ENCODE measurements at regions not wholly inside any gene's neighbourhood (a gene's known extent, or its start where the extent isn't known, plus 50 kb on each side); places are given as distances from the start of the nearest gene placed in this dataset.

DNA sequence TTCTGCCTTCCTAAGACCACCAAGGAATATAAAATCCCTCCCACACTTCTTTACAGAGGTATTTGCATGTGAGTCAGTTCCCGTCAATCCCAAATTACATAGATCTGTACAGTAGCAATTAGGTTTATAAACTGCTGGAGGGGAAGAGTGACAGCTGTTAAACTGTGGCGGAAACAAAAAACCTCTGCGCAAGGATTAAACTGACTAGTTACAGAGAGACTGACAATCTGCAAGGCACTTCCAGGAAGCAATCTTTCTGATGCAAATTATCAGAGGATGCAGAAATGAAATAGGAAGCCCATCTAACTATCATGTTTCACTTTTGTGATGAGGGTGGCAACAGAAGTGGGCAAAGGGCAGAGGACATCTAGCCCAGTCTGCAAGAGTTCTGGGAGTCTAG is 150.4 kb downstream of the RTP4 start (continued):
- TF ChIP-seq ZNF280D (tag by site-specific recombination; IDR thresholded peaks at IDR 0.05): no peak

DNA sequence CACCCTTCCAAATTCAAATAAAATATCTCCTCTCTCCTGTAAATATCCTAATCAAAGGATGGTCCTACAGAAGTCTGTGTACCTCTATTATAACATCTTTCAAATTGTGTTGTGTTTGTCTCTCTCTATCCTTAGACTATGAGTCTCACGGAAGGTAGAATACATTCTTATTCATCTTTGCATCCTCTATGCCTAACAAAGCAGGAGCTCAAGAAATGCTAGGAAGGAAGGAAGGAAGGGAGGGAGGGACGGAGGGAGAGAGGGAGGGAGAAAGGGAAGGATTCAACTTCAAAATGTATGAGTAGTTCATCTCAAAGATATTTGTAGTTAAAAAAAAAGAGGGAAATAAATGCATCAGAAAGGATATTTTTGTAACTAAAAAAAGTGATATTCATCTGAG is 150.0 kb downstream of the RTP4 start:
- no peaks in the 10 kb centered on the region for H3K4me1 ChIP-seq (ENCODE audit: control insufficient read depth, insufficient read depth, low read length)
- TF ChIP-seq ZBTB8A (tag by site-specific recombination; IDR thresholded peaks at IDR 0.05) (no peak), ZSCAN16 (tag by site-specific recombination; IDR thresholded peaks at IDR 0.05) (no peak), ZNF792 (tag by site-specific recombination; IDR thresholded peaks at IDR 0.05) (no peak), ZNF174 (tag by site-specific recombination; IDR thresholded peaks at IDR 0.05) (no peak), ZNF560 (tag by site-specific recombination; IDR thresholded peaks at IDR 0.05; ENCODE audit: borderline replicate concordance) (no peak), ZNF830 (tag by site-specific recombination; IDR thresholded peaks at IDR 0.05; ENCODE audit: low read depth) (no peak), ZNF776 (tag by site-specific recombination; IDR thresholded peaks at IDR 0.05; ENCODE audit: borderline replicate concordance) (no peak), CTCF (tag by site-specific recombination; IDR thresholded peaks at IDR 0.05) (no peak), ZNF354C (tag by site-specific recombination; IDR thresholded peaks at IDR 0.05; ENCODE audit: borderline replicate concordance, low read depth) (no peak), ZNF747 (tag by site-specific recombination; IDR thresholded peaks at IDR 0.05) (no peak), KLF1 (tag by site-specific recombination; IDR thresholded peaks at IDR 0.05) (no peak), FEZF1 (tag by site-specific recombination; IDR thresholded peaks at IDR 0.05) (no peak)
- TF ChIP-seq, protein P1, sequence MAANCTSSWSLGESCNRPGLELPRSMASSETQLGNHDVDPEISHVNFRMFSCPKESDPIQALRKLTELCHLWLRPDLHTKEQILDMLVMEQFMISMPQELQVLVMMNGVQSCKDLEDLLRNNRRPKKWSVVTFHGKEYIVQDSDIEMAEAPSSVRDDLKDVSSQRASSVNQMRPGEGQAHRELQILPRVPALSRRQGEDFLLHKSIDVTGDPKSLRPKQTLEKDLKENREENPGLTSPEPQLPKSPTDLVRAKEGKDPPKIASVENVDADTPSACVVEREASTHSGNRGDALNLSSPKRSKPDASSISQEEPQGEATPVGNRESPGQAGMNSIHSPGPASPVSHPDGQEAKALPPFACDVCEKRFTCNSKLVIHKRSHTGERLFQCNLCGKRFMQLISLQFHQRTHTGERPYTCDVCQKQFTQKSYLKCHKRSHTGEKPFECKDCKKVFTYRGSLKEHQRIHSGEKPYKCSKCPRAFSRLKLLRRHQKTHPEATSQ (tag by site-specific recombination; IDR thresholded peaks at IDR 0.05): no peak
- TF ChIP-seq, protein P2, sequence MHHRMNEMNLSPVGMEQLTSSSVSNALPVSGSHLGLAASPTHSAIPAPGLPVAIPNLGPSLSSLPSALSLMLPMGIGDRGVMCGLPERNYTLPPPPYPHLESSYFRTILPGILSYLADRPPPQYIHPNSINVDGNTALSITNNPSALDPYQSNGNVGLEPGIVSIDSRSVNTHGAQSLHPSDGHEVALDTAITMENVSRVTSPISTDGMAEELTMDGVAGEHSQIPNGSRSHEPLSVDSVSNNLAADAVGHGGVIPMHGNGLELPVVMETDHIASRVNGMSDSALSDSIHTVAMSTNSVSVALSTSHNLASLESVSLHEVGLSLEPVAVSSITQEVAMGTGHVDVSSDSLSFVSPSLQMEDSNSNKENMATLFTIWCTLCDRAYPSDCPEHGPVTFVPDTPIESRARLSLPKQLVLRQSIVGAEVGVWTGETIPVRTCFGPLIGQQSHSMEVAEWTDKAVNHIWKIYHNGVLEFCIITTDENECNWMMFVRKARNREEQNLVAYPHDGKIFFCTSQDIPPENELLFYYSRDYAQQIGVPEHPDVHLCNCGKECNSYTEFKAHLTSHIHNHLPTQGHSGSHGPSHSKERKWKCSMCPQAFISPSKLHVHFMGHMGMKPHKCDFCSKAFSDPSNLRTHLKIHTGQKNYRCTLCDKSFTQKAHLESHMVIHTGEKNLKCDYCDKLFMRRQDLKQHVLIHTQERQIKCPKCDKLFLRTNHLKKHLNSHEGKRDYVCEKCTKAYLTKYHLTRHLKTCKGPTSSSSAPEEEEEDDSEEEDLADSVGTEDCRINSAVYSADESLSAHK (tag by site-specific recombination; IDR thresholded peaks at IDR 0.05): no peak
- H3K27ac ChIP-seq (ENCODE audit: extremely low read depth, low read depth, low read length): no peak overlapping the region
- no peaks in the 10 kb centered on the region for H3K9me3 ChIP-seq (ENCODE audit: control insufficient read depth, insufficient read depth, low read depth, low read length)
- no peaks in the 10 kb centered on the region for H3K36me3 ChIP-seq (ENCODE audit: control insufficient read depth in 2 of 2, insufficient read depth in 1 of 2, low read length in 2 of 2)
- ChIA-PET POLR2A (no interaction called here), CTCF (interaction anchor here (0.6 to 0.7 kb wide), 2 partner anchors 80 to 183 kb away, joined by 3 read pairs; no protein-coding TSS in a partner anchor)
- H3K4me3 ChIP-seq (ENCODE audit: low read depth, low read length): no peak overlapping the region

Measured in HEK293 (cell line).